GM18909 (cell line): ENCODE measurements at regions not wholly inside any gene's neighbourhood (a gene's known extent, or its start where the extent isn't known, plus 50 kb on each side); places are given as distances from the start of the nearest gene placed in this dataset.

Source experiments
- ATAC-seq: cut with Tn5 transposase; IDR thresholded peaks from one replicate; pipeline ENCODE4 v1.9.1; 2021; ENCODE audit warnings: mild to moderate bottlenecking; ENCODE audit not compliant: unreplicated experiment, poor library complexity

DNA sequence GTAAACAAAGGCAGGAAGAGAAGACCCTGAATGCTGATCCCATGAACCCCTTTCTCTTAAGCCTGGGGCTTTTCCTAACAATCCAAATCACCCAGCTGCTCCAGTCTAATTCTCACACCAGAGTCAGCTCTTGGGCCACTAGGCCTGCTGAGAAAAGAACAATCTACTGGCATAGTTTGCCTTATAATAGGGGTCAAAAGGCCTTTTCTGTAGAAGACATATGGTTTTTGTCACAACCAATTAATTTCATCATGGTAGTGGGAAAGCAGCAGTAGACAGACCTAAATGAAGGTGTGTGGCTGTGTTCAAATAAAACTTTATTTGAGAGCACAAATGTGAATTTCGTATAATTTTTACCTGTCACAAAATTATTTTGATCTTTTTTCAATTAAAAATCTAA, 994.7 kb upstream of the EPHA7 start:
- no peak for ATAC-seq

GRCh38 chr6:94401311-94401710, 982.0 kb upstream of the EPHA7 start:
- ATAC-seq, result no peak

DNA sequence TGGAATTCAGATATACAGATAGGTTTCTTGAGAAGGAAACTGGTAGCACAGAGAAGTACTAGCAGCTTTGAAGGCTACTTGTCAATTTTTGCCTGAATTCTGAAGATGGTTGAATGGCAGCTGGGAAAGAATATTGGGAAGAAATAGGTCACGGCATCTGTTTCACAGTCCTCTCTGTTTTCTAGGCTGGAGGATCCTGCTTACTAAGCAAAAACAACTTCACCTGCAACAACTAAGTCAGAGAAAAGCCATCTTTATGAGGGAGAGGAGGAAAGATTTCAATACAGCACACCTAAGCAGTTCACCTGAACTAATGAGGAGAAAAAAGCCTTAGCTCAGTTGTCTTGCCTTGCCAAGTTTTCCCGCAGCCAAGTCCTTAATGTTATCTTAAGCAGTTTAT, 975.5 kb upstream of the EPHA7 start:
- ATAC-seq, result no peak

GRCh38 chr6:94389218-94389617, 969.9 kb upstream of the EPHA7 start:
- ATAC-seq, result no peak

GRCh38 chr6:94377835-94378234, 958.5 kb upstream of the EPHA7 start:
- no peak for ATAC-seq

DNA sequence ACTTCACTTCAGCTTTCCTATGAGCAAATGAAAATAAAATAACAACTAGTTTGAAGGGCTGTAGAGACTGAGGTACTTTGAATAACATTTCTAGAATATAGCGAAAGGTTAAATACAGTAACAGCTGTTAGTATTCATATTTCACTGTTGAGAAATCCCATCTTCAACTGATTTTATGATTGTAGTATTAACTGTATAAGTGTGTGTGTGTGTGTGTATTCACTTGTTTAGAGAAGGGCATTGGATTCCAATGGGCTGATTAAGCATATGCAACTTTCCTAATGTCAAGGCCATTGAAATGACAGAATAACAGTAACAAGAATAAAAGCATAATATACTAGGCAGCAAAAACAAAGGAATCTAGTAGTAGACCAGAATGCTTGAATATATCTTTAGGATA, 957.5 kb upstream of the EPHA7 start:
- ATAC-seq, result no peak

DNA sequence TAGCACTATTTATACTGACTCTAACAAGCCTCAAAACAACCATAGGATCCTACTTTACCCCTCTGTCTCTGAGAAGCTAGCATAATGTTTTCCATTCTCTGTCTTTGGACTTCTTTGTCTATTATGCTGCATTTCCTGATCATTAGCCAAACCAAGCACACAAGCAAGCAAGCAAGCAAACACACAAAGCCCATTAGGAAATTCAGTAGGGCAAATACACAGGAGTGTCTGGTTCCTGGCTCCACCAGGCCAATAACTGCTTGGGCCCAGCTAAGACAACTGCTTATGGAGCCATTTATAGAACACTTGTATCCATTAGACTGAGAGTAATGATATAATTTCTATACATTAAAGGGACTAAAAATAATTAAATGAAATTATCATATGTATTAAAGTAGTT, 952.9 kb upstream of the EPHA7 start:
- no peak for ATAC-seq

- ATAC-seq, result no peak
These were observed 948.0 kb upstream of the EPHA7 start for GRCh38 chr6:94367316-94367715.

- no peak for ATAC-seq
These were observed 942.9 kb upstream of the EPHA7 start for GRCh38 chr6:94362061-94362864.

GRCh38 chr6:94361304-94362060, 942.1 kb upstream of the EPHA7 start:
- ATAC-seq, result no peak

DNA sequence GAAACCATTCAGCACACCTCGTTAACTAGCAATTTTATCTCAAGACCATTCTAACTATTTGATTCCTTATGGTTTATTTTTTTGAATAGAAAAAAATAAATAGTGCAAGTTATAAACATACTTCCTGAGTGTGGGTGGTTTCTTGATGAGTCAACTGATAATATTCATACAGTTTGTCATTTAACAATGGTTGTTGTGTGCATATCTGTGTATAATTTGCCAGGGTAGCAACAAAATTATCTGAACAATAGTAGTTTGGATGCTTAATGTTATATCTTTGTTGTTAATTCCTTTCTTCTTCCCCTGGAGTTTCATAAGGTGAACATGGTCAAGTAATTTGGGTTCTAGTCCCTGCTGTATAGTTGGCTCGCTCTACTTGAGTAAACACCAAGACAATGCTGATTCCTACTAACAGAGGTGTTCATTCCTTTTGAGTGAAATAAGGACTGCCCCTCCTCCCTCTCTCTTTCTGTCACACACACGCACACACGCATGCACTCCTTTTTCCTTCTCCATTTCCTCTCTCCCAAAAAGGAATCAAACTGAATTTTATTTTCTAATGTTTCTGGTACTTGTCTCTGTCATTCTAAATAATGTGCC, 938.1 kb upstream of the EPHA7 start:
- no peak for ATAC-seq

DNA sequence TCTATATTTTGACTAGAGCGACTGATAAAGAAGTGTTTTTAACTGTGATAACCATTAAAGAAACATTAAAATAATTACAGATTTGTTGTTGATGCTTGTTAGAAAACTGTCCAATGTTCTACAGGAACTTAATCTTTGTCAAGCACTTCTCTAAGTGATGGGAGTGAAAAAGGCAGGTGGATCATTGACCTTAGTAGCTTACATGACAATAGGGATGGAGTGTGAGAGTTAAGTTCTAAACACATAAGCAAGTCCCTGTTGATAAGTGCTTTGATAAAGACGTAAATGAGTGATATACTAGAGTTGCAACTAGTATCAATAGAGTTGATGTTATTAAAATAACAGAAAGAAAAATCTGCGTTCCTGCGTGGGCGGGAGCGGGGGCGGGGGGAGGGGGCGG, 931.5 kb upstream of the EPHA7 start:
- ATAC-seq, result no peak

GRCh38 chr6:94349227-94349626, 929.9 kb upstream of the EPHA7 start:
- no peak for ATAC-seq

- ATAC-seq, result no peak
These were observed 925.5 kb upstream of the EPHA7 start for GRCh38 chr6:94344866-94345265.

- ATAC-seq, result no peak
These were observed 921.8 kb upstream of the EPHA7 start for GRCh38 chr6:94341173-94341572.

DNA sequence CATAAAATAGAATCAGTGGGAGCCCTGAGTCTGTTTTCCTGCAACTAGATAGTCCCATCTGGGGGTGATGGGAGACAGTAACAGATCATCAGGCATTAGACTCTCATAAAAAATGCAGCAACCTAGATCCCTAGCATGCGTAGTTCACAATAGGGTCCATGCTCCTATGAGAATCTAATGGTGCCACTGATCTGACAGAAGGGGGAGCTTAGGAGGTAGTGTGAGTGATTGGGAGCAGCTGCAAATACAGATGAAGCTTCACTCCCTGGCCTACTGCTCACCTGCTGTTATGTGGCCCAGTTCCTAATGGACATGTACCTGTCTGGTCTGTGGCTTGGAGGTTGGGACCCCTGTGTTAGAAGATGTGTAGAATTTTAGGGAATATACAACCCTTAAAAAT, 904.5 kb upstream of the EPHA7 start:
- ATAC-seq, result no peak

DNA sequence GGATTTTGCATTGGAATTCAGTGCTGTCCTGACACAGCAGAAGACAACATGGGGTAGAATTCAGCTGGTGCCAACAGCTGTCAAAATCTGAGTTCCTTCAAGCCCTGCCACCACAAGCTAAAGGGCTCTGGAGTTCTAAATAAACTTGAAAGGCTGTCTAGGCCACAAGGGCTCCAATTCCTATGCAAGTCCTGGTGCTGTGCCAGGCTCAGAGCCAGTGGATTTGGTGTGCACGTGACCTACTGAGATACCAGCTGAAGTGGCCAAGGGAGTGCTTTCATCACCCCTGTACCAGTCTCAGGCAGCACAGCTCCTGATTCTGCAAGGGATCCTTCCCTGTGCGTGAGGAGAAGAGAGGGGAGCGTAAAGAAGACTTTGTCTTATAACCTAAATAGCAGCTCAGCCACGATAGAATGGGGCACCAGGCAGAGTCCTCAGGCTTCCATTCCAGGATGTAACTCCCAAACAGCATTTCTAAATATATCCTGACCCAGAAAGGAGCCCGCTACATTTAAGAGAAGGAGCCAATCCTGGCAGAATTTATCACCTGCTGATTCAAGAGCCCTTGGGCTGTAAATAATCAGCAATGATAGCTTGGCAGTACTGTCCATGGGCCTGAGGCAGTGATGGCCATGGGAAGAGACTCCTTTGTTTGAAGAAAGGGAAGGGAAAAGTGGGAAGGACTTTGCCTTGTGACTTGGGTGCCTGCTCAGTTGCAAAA, 881.2 kb upstream of the EPHA7 start:
- ATAC-seq, result no peak

DNA sequence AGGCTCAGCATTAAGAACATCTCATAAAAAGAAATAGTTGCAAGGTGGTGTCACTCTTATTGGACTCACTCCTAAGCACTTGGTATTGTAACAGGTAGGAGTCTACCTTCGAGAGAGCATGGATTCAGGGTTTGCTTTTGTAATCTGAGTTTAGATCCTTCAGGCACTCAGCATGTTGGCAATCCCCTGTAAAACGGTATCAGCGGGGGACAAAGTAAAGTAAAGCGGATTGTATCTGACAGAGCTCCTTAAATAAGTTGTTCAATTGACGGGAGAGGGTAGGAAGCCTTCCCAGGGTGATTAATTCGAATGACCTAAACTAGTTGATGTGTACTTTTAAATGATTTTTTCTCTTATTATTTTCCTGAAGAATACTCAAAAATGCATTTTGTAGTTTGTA, 869.8 kb upstream of the EPHA7 start:
- ATAC-seq, result no peak

DNA sequence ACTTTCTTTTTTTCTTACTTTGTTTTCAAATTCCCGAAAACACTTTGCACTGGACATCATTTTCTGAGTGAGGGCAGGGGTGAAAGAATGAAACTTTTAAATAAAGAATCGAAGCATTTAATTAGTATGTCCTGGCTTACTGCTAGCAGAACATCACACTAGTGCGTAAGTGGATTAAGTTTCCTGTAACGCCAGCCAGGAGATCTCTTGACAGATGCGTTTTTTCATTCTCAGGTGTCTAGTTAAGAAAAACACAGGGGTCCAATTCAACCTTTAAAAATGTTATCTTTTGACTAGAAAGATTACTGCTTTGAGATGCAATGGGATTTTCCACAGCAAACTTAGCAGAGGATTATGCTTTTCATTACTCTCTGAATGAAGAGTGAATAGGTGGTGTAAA, 858.8 kb upstream of the EPHA7 start:
- no peak for ATAC-seq

DNA sequence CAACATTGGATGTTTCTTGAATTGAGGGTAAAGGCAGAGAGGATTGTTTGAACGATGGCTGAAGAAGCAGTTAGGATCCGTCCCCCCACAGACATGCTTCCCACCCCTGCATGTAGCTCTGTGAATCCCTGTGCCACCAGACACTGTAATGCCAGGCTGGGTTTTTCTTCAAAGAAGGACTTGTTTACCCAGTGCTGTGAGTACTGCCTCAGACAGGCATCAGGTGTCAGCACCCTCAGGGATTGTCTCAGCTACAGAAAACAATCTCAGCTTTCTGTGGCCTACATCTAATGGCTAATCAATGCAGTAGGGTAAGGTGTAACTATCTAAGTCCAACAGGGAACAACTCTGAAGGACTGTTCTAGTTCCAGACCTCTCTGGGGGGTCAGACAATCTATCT, 853.0 kb upstream of the EPHA7 start:
- no peak for ATAC-seq
